ENCODE measurements at regions not wholly inside any gene's neighbourhood (a gene's known extent, or its start where the extent isn't known, plus 50 kb on each side); places are given as distances from the start of the nearest gene placed in this dataset.

DNA sequence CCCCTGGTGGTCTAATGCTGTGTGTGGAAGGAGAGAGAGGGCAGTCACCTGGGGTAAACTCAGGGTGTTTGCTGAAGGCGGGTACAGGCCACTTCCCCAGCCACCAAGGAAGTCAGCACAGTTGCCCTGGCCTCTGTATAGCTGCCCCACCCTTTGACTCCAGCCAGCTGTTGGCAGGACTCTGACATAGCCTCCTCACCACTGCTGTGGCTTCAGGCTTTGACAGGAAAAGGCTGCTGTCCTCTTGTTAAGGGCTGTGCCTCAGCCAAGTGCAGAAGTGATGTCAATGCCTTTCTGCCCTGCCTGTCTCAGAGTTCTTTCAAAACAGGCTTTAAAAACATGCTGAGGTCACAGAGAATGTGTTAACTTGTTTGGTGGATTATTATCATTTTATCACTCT is 487.2 kb upstream of the KLF4 start (continued):
- TF ChIP-seq, protein P1, sequence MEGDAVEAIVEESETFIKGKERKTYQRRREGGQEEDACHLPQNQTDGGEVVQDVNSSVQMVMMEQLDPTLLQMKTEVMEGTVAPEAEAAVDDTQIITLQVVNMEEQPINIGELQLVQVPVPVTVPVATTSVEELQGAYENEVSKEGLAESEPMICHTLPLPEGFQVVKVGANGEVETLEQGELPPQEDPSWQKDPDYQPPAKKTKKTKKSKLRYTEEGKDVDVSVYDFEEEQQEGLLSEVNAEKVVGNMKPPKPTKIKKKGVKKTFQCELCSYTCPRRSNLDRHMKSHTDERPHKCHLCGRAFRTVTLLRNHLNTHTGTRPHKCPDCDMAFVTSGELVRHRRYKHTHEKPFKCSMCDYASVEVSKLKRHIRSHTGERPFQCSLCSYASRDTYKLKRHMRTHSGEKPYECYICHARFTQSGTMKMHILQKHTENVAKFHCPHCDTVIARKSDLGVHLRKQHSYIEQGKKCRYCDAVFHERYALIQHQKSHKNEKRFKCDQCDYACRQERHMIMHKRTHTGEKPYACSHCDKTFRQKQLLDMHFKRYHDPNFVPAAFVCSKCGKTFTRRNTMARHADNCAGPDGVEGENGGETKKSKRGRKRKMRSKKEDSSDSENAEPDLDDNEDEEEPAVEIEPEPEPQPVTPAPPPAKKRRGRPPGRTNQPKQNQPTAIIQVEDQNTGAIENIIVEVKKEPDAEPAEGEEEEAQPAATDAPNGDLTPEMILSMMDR (conservative IDR thresholded peaks at IDR 0.05; ENCODE audit: low read depth in 2 of 2): no peak
- TF ChIP-seq ZNF331 (CRISPR knock-in tag; IDR thresholded peaks at IDR 0.05; ENCODE audit: low read depth) (no peak), ZNF114 (CRISPR knock-in tag; IDR thresholded peaks at IDR 0.05) (no peak), STAT1 (IDR thresholded peaks at IDR 0.05; ENCODE audit: unreplicated experiment) (no peak), REST (IDR thresholded peaks at IDR 0.05; ENCODE audit: unreplicated experiment) (no peak), EZH2 (IDR thresholded peaks at IDR 0.05; ENCODE audit: low read depth, unreplicated experiment) (no peak), POLR2AphosphoS5 (IDR thresholded peaks at IDR 0.05; ENCODE audit: low read depth) (no peak)

GRCh38 chr9:107975426-107976010 is 485.9 kb upstream of the KLF4 start:
- no peak for DNase-seq (ENCODE audit: low spot score)
- Mint-ChIP-seq H3K4me3 (no peak overlapping the region), H3K27me3 (ENCODE audit: insufficient read depth, low read depth, poor library complexity) (no peaks in the 10 kb centered on the region), H3K36me3 (ENCODE audit: low read depth) (no peaks in the 10 kb centered on the region), H3K9me3 (no peaks in the 10 kb centered on the region), H3K4me1 (peaks cover 10% of the 10 kb centered on the region), H3K27ac (no peak overlapping the region)
- Histone ChIP-seq H3K4me3 (no peak overlapping the region), H3K4me1 (ENCODE audit: insufficient read depth) (peaks cover 4% of the 10 kb centered on the region; the same call in 1 of the 2 replicates), H3K36me3 (ENCODE audit: insufficient read depth) (no peaks in the 10 kb centered on the region), H3F3A (replicated peaks; ENCODE audit: low read depth) (no peaks in the 10 kb centered on the region), H3K4me2 (no peak overlapping the region), H3K9me2 (ENCODE audit: insufficient read depth) (peaks cover 32% of the 10 kb centered on the region), H3K27me3 (ENCODE audit: insufficient read depth) (no peaks in the 10 kb centered on the region), H3K79me2 (replicated peaks; ENCODE audit: insufficient read depth) (no peaks in the 10 kb centered on the region), H3K27ac (ENCODE audit: low read depth) (no peak overlapping the region), H4K20me1 (replicated peaks; ENCODE audit: insufficient read depth) (no peaks in the 10 kb centered on the region), H2AFZ (no peak overlapping the region)
- TF ChIP-seq ZNF331 (CRISPR knock-in tag; IDR thresholded peaks at IDR 0.05; ENCODE audit: low read depth) (no peak), EZH2 (IDR thresholded peaks at IDR 0.05; ENCODE audit: low read depth, unreplicated experiment) (no peak), CREB1 (CRISPR knock-in tag; IDR thresholded peaks at IDR 0.05; ENCODE audit: low read depth) (no peak), EZH2phosphoT487 (IDR thresholded peaks at IDR 0.05; ENCODE audit: unreplicated experiment) (no peak), NANOG (IDR thresholded peaks at IDR 0.05; ENCODE audit: borderline replicate concordance) (no peak), REST (IDR thresholded peaks at IDR 0.05; ENCODE audit: unreplicated experiment) (no peak)
- TF ChIP-seq, protein P1 (conservative IDR thresholded peaks at IDR 0.05; ENCODE audit: low read depth in 2 of 2): no peak
- ATAC-seq: no peak

Data from GM23338 (cell line).